GM23338 (cell line): ENCODE measurements at regions not wholly inside any gene's neighbourhood (a gene's known extent, or its start where the extent isn't known, plus 50 kb on each side); places are given as distances from the start of the nearest gene placed in this dataset.

Experiments used
- EZH2 ChIP-seq: fragments of 200-600 bp; sonication (generic); IDR thresholded peaks from one replicate; pipeline ENCODE4 v1.8.0; 2017; ENCODE audit warnings: antibody characterized with exemption, mild to moderate bottlenecking, low read depth; ENCODE audit not compliant: unreplicated experiment
- POLR2AphosphoS5 ChIP-seq: IDR thresholded peaks from 2 replicates; pipeline ENCODE4 v1.6.1; 2016; ENCODE audit warnings: antibody characterized with exemption, low read depth
- ZNF331 ChIP-seq: fragments of 250-450 bp; sonication (Bioruptor Pico); IDR thresholded peaks from 2 replicates; pipeline ENCODE4 v1.5.0; 2020; ENCODE audit warnings: low read depth, mild to moderate bottlenecking, moderate library complexity
- TF ChIP-seq, protein P1 (sequence below): IDR thresholded peaks from one replicate; pipeline ENCODE4 v1.6.1; 2018; ENCODE audit warnings: antibody characterized with exemption; ENCODE audit not compliant: unreplicated experiment
- TF ChIP-seq, protein P2 (sequence below), 2 experiments: fragments of 200-600 bp in 1 of 2; sonication (generic) in 1 of 2; conservative IDR thresholded peaks; 2 replicates each; pipeline versions ENCODE4 v1.5.1 to v1.6.1; 2016 to 2017; ENCODE audit warnings: antibody characterized with exemption in 2 of 2, low read depth in 2 of 2, mild to moderate bottlenecking in 2 of 2, moderate library complexity in 1 of 2

DNA sequence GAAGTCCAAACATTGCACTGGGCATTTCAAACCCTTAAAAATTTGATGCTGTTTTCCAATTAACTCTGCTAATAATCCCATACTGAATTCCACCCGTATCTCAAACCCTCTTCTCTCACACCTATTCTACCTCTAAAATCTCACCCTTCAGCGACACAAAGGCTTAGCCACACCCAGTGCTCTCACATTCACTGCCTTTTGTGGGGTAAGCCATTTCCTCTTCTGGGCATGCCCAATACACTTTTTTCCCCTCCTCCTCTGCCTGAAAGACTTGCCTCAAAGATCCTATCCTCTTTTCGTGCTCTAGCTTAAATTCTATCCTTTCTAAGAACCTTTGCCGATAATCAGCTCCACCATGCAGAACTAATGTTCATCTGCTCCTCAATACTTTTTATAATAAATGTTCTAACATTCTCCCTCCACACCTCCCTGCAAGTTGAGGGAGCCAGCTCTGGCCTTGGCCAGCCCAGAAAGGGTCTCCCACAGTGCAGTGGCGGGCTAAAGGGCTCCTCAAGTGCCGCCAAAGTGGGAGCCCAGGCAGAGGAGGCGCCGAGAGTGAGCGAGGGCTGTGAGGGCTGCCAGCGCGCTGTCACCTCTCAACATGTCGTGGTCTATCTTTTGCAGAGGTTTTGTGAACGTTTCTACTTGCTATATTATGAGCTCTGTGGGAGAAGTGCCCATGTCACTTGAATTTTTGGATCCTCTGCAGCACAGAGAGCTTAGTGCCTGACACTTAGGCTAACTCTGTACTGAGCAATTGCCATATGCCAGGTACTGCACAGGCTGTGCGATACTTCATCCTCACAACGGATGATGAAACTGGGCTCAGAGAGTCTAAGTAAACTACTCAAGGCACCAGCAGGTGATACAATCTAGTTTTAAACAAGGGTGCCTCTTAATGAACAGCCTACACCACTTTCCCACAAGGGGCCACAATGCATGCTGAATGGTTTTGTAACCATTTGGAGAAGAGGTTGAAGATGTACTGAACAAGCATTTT, 53.6 kb upstream of the BCL6 start:
- TF ChIP-seq EZH2 (no peak), ZNF331 (no peak), POLR2AphosphoS5 (no peak)
- TF ChIP-seq, protein P1, sequence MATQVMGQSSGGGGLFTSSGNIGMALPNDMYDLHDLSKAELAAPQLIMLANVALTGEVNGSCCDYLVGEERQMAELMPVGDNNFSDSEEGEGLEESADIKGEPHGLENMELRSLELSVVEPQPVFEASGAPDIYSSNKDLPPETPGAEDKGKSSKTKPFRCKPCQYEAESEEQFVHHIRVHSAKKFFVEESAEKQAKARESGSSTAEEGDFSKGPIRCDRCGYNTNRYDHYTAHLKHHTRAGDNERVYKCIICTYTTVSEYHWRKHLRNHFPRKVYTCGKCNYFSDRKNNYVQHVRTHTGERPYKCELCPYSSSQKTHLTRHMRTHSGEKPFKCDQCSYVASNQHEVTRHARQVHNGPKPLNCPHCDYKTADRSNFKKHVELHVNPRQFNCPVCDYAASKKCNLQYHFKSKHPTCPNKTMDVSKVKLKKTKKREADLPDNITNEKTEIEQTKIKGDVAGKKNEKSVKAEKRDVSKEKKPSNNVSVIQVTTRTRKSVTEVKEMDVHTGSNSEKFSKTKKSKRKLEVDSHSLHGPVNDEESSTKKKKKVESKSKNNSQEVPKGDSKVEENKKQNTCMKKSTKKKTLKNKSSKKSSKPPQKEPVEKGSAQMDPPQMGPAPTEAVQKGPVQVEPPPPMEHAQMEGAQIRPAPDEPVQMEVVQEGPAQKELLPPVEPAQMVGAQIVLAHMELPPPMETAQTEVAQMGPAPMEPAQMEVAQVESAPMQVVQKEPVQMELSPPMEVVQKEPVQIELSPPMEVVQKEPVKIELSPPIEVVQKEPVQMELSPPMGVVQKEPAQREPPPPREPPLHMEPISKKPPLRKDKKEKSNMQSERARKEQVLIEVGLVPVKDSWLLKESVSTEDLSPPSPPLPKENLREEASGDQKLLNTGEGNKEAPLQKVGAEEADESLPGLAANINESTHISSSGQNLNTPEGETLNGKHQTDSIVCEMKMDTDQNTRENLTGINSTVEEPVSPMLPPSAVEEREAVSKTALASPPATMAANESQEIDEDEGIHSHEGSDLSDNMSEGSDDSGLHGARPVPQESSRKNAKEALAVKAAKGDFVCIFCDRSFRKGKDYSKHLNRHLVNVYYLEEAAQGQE, result no peak
- TF ChIP-seq, protein P2, sequence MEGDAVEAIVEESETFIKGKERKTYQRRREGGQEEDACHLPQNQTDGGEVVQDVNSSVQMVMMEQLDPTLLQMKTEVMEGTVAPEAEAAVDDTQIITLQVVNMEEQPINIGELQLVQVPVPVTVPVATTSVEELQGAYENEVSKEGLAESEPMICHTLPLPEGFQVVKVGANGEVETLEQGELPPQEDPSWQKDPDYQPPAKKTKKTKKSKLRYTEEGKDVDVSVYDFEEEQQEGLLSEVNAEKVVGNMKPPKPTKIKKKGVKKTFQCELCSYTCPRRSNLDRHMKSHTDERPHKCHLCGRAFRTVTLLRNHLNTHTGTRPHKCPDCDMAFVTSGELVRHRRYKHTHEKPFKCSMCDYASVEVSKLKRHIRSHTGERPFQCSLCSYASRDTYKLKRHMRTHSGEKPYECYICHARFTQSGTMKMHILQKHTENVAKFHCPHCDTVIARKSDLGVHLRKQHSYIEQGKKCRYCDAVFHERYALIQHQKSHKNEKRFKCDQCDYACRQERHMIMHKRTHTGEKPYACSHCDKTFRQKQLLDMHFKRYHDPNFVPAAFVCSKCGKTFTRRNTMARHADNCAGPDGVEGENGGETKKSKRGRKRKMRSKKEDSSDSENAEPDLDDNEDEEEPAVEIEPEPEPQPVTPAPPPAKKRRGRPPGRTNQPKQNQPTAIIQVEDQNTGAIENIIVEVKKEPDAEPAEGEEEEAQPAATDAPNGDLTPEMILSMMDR (conservative IDR thresholded peaks at IDR 0.05; ENCODE audit: low read depth in 2 of 2), result no peak
